Endothelial cell of umbilical vein (primary cell): ENCODE measurements at regions not wholly inside any gene's neighbourhood (a gene's known extent, or its start where the extent isn't known, plus 50 kb on each side); places are given as distances from the start of the nearest gene placed in this dataset.

ENCODE experiments used
- BruUV-seq: library from RNA; stranded (reverse); fragments of 400-500 nt; replicated peaks from 2 replicates; lab custom pipeline; 2021; lab: Mats Ljungman, UMichigan
- CTCF ChIA-PET: fragments of 300-600, 350-600 bp; sonication (Branson Sonifier 250); formaldehyde crosslinking; loops from one replicate; lab custom pipeline; 2021; ENCODE audit warnings: antibody characterized with exemption, inconsistent platforms; lab: Charles Lee
- POLR2A ChIA-PET: fragments of 300-600, 350-600 bp; sonication (Branson Sonifier 250); formaldehyde crosslinking; loops from one replicate; lab custom pipeline; 2021; ENCODE audit warnings: antibody characterized with exemption, inconsistent platforms; lab: Charles Lee
- DNase-seq: peaks from one replicate; pipeline ENCODE4 v3.0.0-alpha.2; 2011; ENCODE audit warnings: low read depth, low spot score
- FAIRE-seq: peaks from 2 replicates; lab custom pipeline; 2011; peaks lifted over from hg19 to GRCh38; lab: Jason Lieb, UNC
- H2AFZ ChIP-seq: 2 replicates; pipeline ENCODE4 v1.6.0; 2012; ENCODE audit warnings: low read depth, low read length, control low read depth, inconsistent platforms
- H3K27ac ChIP-seq: 2 replicates; pipeline ENCODE4 v1.5.1; 2011; ENCODE audit warnings: low read depth, mild to moderate bottlenecking, control low read depth, low read length, moderate library complexity; ENCODE audit not compliant: insufficient read depth
- H3K27me3 ChIP-seq, 2 experiments: 2 replicates each; pipeline versions ENCODE4 v1.6.0 to v1.6.1; 2011; ENCODE audit warnings: low read length in 2 of 2, mixed read lengths in 1 of 2; ENCODE audit not compliant: control insufficient read depth in 2 of 2, insufficient read depth in 2 of 2
- H3K36me3 ChIP-seq, 2 experiments: 2 replicates in 1 of 2; 3 replicates in 1 of 2; pipeline ENCODE4 v1.5.1; 2011; ENCODE audit warnings: low read length in 2 of 2, mild to moderate bottlenecking in 1 of 2, moderate library complexity in 1 of 2; ENCODE audit not compliant: control insufficient read depth in 2 of 2, insufficient read depth in 2 of 2; ENCODE audit errors: extremely low read depth in 1 of 2
- H3K4me1 ChIP-seq: 3 replicates; pipeline ENCODE4 v1.5.1; 2011; ENCODE audit warnings: mild to moderate bottlenecking, low read length; ENCODE audit not compliant: control insufficient read depth, insufficient read depth; ENCODE audit errors: extremely low read depth
- H3K4me2 ChIP-seq: 2 replicates; pipeline ENCODE4 v1.6.1; 2011; ENCODE audit warnings: low read length, control low read depth, mixed read lengths; ENCODE audit not compliant: insufficient read depth
- H3K4me3 ChIP-seq, 3 experiments: fragments of 200-600 bp in 1 of 3; sonication (generic), shearing (Covaris generic) in 1 of 3; replicated peaks in 1 of 3; 2 replicates each; pipeline ENCODE4 v1.5.1; 2011 to 2016; ENCODE audit warnings: control low read depth in 3 of 3, low read length in 3 of 3, mild to moderate bottlenecking in 2 of 3, inconsistent platforms in 1 of 3, low read depth in 1 of 3, moderate library complexity in 1 of 3; ENCODE audit not compliant: insufficient read depth in 1 of 3
- H3K79me2 ChIP-seq: 2 replicates; pipeline ENCODE4 v1.6.0; 2012; ENCODE audit warnings: low read length, inconsistent platforms; ENCODE audit not compliant: control insufficient read depth, insufficient read depth
- H3K9ac ChIP-seq: replicated peaks from 2 replicates; pipeline ENCODE3; 2011; ENCODE audit warnings: low read length, control low read depth; ENCODE audit not compliant: insufficient read depth; ENCODE audit errors: extremely low read depth
- H3K9me1 ChIP-seq: replicated peaks from 3 replicates; pipeline ENCODE4 v1.6.0; 2011; ENCODE audit warnings: mild to moderate bottlenecking, low read length; ENCODE audit not compliant: control insufficient read depth, insufficient read depth; ENCODE audit errors: extremely low read depth
- H3K9me3 ChIP-seq: replicated peaks from 2 replicates; pipeline ENCODE4 v1.5.1; 2012; ENCODE audit warnings: low read length, inconsistent platforms; ENCODE audit not compliant: control insufficient read depth, insufficient read depth
- H4K20me1 ChIP-seq: replicated peaks from 2 replicates; pipeline ENCODE3; 2011; ENCODE audit warnings: mild to moderate bottlenecking, low read length; ENCODE audit not compliant: control insufficient read depth, insufficient read depth; ENCODE audit errors: extremely low read depth
- CTCF ChIP-seq, 2 donors: IDR thresholded peaks; 1 replicate in 1 of 2; 2 replicates in 1 of 2; pipeline ENCODE4 v1.5.1; 2011; ENCODE audit warnings: low read length in 2 of 2, mild to moderate bottlenecking in 2 of 2, moderate library complexity in 2 of 2, control low read depth in 1 of 2, inconsistent platforms in 1 of 2, low read depth in 1 of 2; ENCODE audit not compliant: insufficient read depth in 1 of 2; ENCODE audit errors: extremely low read depth in 1 of 2
- EZH2 ChIP-seq: IDR thresholded peaks from 2 replicates; pipeline ENCODE4 v1.6.1; 2012; ENCODE audit warnings: borderline replicate concordance, low read depth, mild to moderate bottlenecking, moderate library complexity, low read length, inconsistent platforms; ENCODE audit not compliant: severe bottlenecking
- FOS ChIP-seq: IDR thresholded peaks from 2 replicates; pipeline ENCODE4 v1.6.1; 2011; ENCODE audit warnings: mild to moderate bottlenecking, low read length, moderate library complexity, borderline replicate concordance; ENCODE audit not compliant: insufficient read depth
- GATA2 ChIP-seq: IDR thresholded peaks from 2 replicates; pipeline ENCODE4 v1.7.0; 2011; ENCODE audit warnings: low read depth, mild to moderate bottlenecking, moderate library complexity, mixed read lengths, low read length; ENCODE audit not compliant: insufficient read length, insufficient read depth
- JUN ChIP-seq: IDR thresholded peaks from 2 replicates; pipeline ENCODE4 v1.6.1; 2011; ENCODE audit warnings: borderline replicate concordance, low read depth; ENCODE audit not compliant: insufficient read length, insufficient read depth
- MAX ChIP-seq: IDR thresholded peaks from 2 replicates; pipeline ENCODE4 v1.6.1; 2011; ENCODE audit not compliant: insufficient read depth, insufficient read length
- MYC ChIP-seq: IDR thresholded peaks from one replicate; pipeline ENCODE4 v1.6.1; 2011; ENCODE audit warnings: mild to moderate bottlenecking, low read depth, low read length
- POLR2A ChIP-seq: IDR thresholded peaks from 2 replicates; pipeline ENCODE4 v1.6.1; 2012; ENCODE audit warnings: low read depth, mild to moderate bottlenecking, control low read depth, low read length
- POLR2AphosphoS5 ChIP-seq: IDR thresholded peaks from 2 replicates; pipeline ENCODE4 v1.6.1; 2012; ENCODE audit warnings: low read depth, mild to moderate bottlenecking, control low read depth, low read length, moderate library complexity; ENCODE audit not compliant: insufficient read depth
- dilution Hi-C: fragments of 300-500 bp; cut with MboI; formaldehyde crosslinking; loops from one replicate; pipeline ENCODE4 v1.15.0; 2019; ENCODE audit warnings: low sequenced_read_pairs; ENCODE audit not compliant: extremely low pct_ligation_motif_present
- intact Hi-C: fragments of 100-400 bp; cut with micrococcal nuclease; formaldehyde crosslinking; loops from one replicate; pipeline ENCODE4 v1.10.0; 2022

- H3K27ac ChIP-seq = no peak overlapping the region
- intact Hi-C loops (no loop called here), dilution Hi-C loops (no loop called here)
- no peaks in the 10 kb centered on the region for H3K9me3 ChIP-seq
- H3K9me1 ChIP-seq = no peaks in the 10 kb centered on the region
- no peaks in the 10 kb centered on the region for H3K36me3 ChIP-seq
- H3K4me3 ChIP-seq = no peak overlapping the region
- no peak overlapping the region for H3K4me2 ChIP-seq
- no peak for DNase-seq
- FAIRE-seq = no peak
- TF ChIP-seq MAX (no peak), GATA2 (no peak), POLR2A (no peak), EZH2 (no peak), JUN (no peak), FOS (no peak), POLR2AphosphoS5 (no peak), CTCF (IDR thresholded peaks at IDR 0.05; ENCODE audit: extremely low read depth in 1 of 2, insufficient read depth in 1 of 2, low read depth in 1 of 2, low read length in 2 of 2) (no peak), MYC (no peak)
- no peaks in the 10 kb centered on the region for H4K20me1 ChIP-seq
- no peak overlapping the region for H3K9ac ChIP-seq
- BruUV-seq = no TSS peak
- CTCF ChIA-PET = no interaction called here
- no peak overlapping the region for H2AFZ ChIP-seq
- POLR2A ChIA-PET = no interaction called here
- no peaks in the 10 kb centered on the region for H3K27me3 ChIP-seq
- no peaks in the 10 kb centered on the region for H3K79me2 ChIP-seq
- H3K4me1 ChIP-seq = peaks cover 5% of the 10 kb centered on the region
These were observed 320.3 kb downstream of the BMP2 start for GRCh38 chr20:7087803-7088202.
